RWPE1 (cell line): ENCODE measurements at regions not wholly inside any gene's neighbourhood (a gene's known extent, or its start where the extent isn't known, plus 50 kb on each side); places are given as distances from the start of the nearest gene placed in this dataset.

ENCODE experiments used
- CTCF ChIA-PET: fragments of 350-600 bp; sonication (Branson Sonifier 250); formaldehyde crosslinking; extraction: SDS; loops from one replicate; lab custom pipeline; 2021; lab: Yijun Ruan, JAX
- POLR2A ChIA-PET: fragments of 400-600 bp; formaldehyde crosslinking; extraction: SDS; loops from one replicate; lab custom pipeline; 2020; ENCODE audit warnings: antibody characterized with exemption; ENCODE audit not compliant: low non-redundant PET; lab: Yijun Ruan, JAX
- DNase-seq: peaks from one replicate; pipeline ENCODE4 v3.0.0; 2012; ENCODE audit warnings: low spot score
- H3K27ac ChIP-seq: fragments of 450-650 bp; 2 replicates; pipeline ENCODE4 v1.5.1; 2017
- TF ChIP-seq, protein P1 (sequence below): fragments of 450-650 bp; conservative IDR thresholded peaks from 2 replicates; pipeline ENCODE4 v1.5.1; 2017; ENCODE audit warnings: low read depth, mild to moderate bottlenecking

DNA sequence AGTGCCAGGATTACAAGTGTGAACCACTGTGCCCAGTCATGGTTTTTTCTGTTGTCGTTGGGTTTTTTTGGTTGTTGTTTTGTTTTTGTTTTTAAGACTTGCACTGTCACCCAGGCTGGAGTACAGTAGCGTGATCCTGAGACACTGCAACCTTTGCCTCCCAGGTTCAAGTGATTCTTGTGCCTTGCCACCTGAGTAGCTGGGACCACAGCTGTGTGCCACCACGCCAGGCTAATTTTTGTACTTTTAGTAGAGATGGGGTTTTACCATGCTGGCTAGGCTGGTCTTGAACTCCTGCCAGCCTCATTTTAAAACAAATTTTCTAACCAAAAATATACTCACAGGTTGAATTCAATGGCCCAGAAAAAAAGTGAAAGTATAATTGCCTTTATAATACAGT is 174.1 kb downstream of the AHR start:
- DNase-seq, result no peak
- H3K27ac ChIP-seq, result no peak overlapping the region
- POLR2A ChIA-PET, result no interaction called here
- CTCF ChIA-PET, result no interaction called here
- TF ChIP-seq, protein P1, sequence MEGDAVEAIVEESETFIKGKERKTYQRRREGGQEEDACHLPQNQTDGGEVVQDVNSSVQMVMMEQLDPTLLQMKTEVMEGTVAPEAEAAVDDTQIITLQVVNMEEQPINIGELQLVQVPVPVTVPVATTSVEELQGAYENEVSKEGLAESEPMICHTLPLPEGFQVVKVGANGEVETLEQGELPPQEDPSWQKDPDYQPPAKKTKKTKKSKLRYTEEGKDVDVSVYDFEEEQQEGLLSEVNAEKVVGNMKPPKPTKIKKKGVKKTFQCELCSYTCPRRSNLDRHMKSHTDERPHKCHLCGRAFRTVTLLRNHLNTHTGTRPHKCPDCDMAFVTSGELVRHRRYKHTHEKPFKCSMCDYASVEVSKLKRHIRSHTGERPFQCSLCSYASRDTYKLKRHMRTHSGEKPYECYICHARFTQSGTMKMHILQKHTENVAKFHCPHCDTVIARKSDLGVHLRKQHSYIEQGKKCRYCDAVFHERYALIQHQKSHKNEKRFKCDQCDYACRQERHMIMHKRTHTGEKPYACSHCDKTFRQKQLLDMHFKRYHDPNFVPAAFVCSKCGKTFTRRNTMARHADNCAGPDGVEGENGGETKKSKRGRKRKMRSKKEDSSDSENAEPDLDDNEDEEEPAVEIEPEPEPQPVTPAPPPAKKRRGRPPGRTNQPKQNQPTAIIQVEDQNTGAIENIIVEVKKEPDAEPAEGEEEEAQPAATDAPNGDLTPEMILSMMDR, result no peak

DNA sequence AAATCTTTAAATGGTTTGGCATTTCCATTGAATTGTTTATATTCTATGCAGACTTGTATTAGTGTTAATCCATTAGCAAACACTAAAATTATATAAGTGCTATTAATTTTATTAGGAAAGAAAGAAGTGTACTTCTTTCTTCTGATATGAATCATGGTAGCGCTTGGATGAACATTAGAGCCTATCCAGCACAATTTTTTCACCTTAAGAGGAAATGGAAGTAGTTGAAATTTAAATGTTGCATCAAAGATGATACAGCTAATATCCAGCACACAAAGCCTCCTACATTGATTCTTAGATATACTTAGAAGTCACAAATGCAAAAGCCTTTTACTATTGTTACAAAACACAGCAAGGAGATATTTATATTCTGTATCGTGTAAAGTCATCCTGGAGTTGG is 174.5 kb downstream of the AHR start:
- H3K27ac ChIP-seq, result no peak overlapping the region
- CTCF ChIA-PET, result no interaction called here

DNA sequence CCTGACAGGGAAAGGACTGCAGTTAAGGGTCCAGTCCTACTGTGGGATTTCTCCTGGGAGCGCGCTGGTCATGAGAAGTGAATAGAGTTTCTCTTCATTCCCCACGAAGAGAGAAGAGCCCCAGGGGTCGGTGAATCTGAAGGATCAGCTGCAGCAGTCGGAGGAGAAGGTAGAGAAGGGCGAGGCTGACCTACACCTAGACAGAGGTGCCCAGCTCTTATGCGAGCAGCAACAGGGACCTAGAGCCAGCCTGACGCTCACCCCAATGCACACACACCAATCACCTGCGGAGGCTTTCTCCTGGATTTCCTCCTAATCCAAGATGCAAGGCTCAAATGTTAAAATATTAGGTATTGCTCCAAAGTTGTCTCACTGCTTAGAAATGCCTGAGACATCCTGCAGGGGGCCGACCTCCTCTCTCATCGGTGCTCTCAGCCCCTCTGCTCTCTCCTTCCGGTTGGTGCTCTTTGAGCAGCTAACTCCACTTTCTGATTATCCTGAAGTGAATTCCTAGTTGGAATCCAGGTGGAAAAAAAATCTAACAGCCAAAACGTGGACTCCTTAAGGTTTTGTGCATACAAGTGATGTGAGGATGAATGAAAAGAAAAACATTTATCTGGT is 176.4 kb downstream of the AHR start:
- ChIA-PET CTCF (interaction anchor here (0.6 kb wide), 1 partner anchor 93 kb away, joined by 3 read pairs; no protein-coding TSS in a partner anchor), POLR2A (no interaction called here)
- no peak for DNase-seq
- no peak overlapping the region for H3K27ac ChIP-seq
- TF ChIP-seq, protein P1, result no peak; the same call in 1 of the 2 replicates

More for the DNA sequence above, 174.5 kb downstream of the AHR start:
- DNase-seq, result no peak
- POLR2A ChIA-PET, result no interaction called here
- TF ChIP-seq, protein P1, result no peak

DNA sequence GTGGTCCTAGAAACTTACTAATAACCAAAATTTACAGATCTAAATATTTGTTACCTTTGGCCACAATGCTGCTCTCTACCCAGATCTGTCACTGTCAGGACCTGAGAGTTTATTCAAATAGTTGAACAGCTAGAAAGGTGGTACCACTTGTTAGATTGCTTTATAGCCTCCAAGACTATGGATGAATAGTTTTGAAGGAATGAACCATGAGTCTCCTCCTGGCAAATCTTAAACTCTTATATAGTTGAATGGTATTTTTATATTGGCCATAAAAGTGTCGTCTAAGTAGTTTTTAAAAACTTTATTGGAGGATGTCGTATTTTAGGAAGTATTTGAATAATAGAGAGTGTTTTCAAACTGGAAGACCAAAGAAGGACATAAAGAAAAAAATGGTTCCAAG is 178.7 kb downstream of the AHR start:
- no peak overlapping the region for H3K27ac ChIP-seq
- ChIA-PET CTCF (no interaction called here), POLR2A (no interaction called here)
- no peak for DNase-seq
- TF ChIP-seq, protein P1, result no peak

DNA sequence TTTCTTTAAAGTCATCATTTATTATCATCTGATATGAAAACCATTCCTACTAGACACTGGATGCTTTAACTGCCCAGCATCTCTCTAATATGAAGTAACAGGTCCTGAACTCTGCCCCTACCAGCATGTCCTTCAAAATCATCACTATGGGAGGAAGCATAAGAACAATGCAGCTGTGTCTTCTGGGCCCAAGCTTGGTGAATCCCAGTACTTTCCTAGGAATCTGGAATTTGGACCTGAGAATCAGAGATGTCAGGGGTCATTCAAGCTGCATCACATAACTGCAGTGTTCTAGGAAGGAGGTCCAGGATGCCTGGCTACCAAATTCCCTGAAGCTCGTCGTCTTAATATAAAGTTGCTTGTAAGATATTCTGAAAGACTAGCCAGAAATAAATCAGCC is 182.7 kb downstream of the AHR start:
- DNase-seq, result no peak
- no peak overlapping the region for H3K27ac ChIP-seq
- ChIA-PET POLR2A (no interaction called here), CTCF (no interaction called here)
- TF ChIP-seq, protein P1, result no peak

DNA sequence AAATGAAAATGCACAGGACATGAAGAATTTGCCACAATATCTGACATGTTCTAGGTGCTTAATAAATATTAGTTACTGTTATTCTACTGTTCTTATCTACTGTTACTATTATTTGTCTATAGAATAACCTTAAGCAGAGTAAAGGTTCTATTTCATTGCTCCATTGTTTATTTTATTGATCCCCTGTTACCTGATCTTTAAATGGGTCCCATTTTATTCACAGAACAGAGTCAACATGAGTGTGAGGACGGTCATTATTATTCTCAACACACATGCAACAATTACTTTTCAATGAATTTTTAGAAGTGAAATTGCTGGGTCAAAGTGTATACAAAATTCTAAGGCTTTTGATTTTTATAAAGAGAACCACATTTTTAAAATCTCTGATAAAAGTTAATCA is 186.9 kb downstream of the AHR start:
- ChIA-PET POLR2A (no interaction called here), CTCF (no interaction called here)
- TF ChIP-seq, protein P1, result no peak
- no peak overlapping the region for H3K27ac ChIP-seq
- no peak for DNase-seq
